GM13976 (cell line): ENCODE measurements at regions not wholly inside any gene's neighbourhood (a gene's known extent, or its start where the extent isn't known, plus 50 kb on each side); places are given as distances from the start of the nearest gene placed in this dataset.
"Not testable (repeated sequence)": the region's sequence is repeated elsewhere in the genome, so short reads cannot be mapped to it uniquely, and the experiment has no call there.

Experiments used
- DNase-seq: peaks from one replicate; pipeline ENCODE4 v3.0.0; 2012; ENCODE audit warnings: low spot score
- CTCF ChIP-seq: IDR thresholded peaks from 2 replicates; pipeline ENCODE4 v1.5.1; 2012; ENCODE audit warnings: borderline replicate concordance, mild to moderate bottlenecking; ENCODE audit not compliant: insufficient read depth; ENCODE audit errors: extremely low read depth, missing control alignments, control extremely low read depth
- in situ Hi-C: fragments of 300-500 bp; cut with MboI; formaldehyde crosslinking; loops from one replicate; pipeline ENCODE4 v1.12.0; 2022; ENCODE audit warnings: low sequenced_read_pairs, mixed read lengths, inconsistent platforms; ENCODE audit not compliant: unreplicated experiment

- in situ Hi-C loops = loop anchor here (10.0 kb wide), 1 partner anchor 93 kb away; no protein-coding TSS in a partner anchor
- no peak for DNase-seq
- no peak for TF ChIP-seq CTCF
Measured at GRCh38 chr7:24388212-24388611, 104.2 kb downstream of the NPY start.

GRCh38 chr7:24390376-24391157, 106.6 kb downstream of the NPY start:
- in situ Hi-C loops = no loop called here
- TF ChIP-seq CTCF = no peak
- DNase-seq = no peak

GRCh38 chr7:24392774-24393173, 108.8 kb downstream of the NPY start:
- DNase-seq = no peak
- no peak for TF ChIP-seq CTCF
- in situ Hi-C loops = no loop called here

- no peak for DNase-seq
- TF ChIP-seq CTCF = no peak
- in situ Hi-C loops = no loop called here
Measured at GRCh38 chr7:24395512-24395911, 111.5 kb downstream of the NPY start.

GRCh38 chr7:24396387-24396786, 112.4 kb downstream of the NPY start:
- in situ Hi-C loops, DNase-seq: not testable (repeated sequence)

- peak; percentile 36 for DNase-seq
Measured at GRCh38 chr7:24401628-24402593, 117.9 kb downstream of the NPY start.

More at GRCh38 chr7:24401628-24402593, 117.9 kb downstream of the NPY start:
- in situ Hi-C loops = loop anchor here (25.0 kb wide), 2 partner anchors 260 to 685 kb away; no protein-coding TSS in a partner anchor
- TF ChIP-seq CTCF = peak; percentile 19
